ENCODE measurements at regions not wholly inside any gene's neighbourhood (a gene's known extent, or its start where the extent isn't known, plus 50 kb on each side); places are given as distances from the start of the nearest gene placed in this dataset.
"Not testable (repeated sequence)": the region's sequence is repeated elsewhere in the genome, so short reads cannot be mapped to it uniquely, and the experiment has no call there.

GRCh38 chr20:28593383-28593782 lies 2664.1 kb upstream of the DEFB115 start:
- no CpG with 5 or more reads among the region's 4 CpGs for WGBS, 2 experiments (ENCODE audit: extremely low coverage in 2 of 2, insufficient read length in 1 of 2)
- H3K14ac ChIP-seq (replicated peaks; ENCODE audit: low read depth, low read length); H3K18ac ChIP-seq (ENCODE audit: low read depth, low read length); dilution Hi-C loops (cut with HindIII; ENCODE audit: low sequenced_read_pairs, unreplicated experiment); H2AK9ac ChIP-seq (replicated peaks; ENCODE audit: low read depth, low read length, poor library complexity); in situ Hi-C loops (cut with MboI; ENCODE audit: low sequenced_read_pairs); CTCF ChIA-PET; H2BK5ac ChIP-seq (ENCODE audit: low read depth, low read length, poor library complexity, severe bottlenecking); H3K9ac ChIP-seq (ENCODE audit: low read depth, low read length); H3K4me2 ChIP-seq (ENCODE audit: low read depth, low read length); ATAC-seq (ENCODE audit: low read depth); H3K23ac ChIP-seq (ENCODE audit: low read depth, low read length); POLR2A ChIA-PET (ENCODE audit: unreplicated experiment); H3K9me1 ChIP-seq (ENCODE audit: insufficient read depth, low read length); H3K4me3 ChIP-seq (ENCODE audit: insufficient read depth, low read depth, low read length); H3K9me3 ChIP-seq (ENCODE audit: control insufficient read depth, insufficient read depth, low read length); H3K4me1 ChIP-seq (ENCODE audit: control insufficient read depth, insufficient read depth, low read length); DNase-seq; H3K56ac ChIP-seq (ENCODE audit: extremely low read depth, insufficient read depth, low read length); H3K27ac ChIP-seq (ENCODE audit: insufficient read depth, low read length); H2BK120ac ChIP-seq (ENCODE audit: low read depth, low read length); H3K36me3 ChIP-seq (ENCODE audit: control insufficient read depth, insufficient read depth, low read length); H4K91ac ChIP-seq (ENCODE audit: insufficient read depth, low read depth, low read length); H4K20me1 ChIP-seq (ENCODE audit: insufficient read depth, low read length); H3K4ac ChIP-seq (ENCODE audit: low read depth, low read length); H4K5ac ChIP-seq (ENCODE audit: low read depth, low read length); H2AFZ ChIP-seq (replicated peaks; ENCODE audit: low read length, poor library complexity); H2BK20ac ChIP-seq (ENCODE audit: low read depth, low read length); H4K8ac ChIP-seq (ENCODE audit: low read depth in 2 of 2, low read length in 2 of 2); H3K27me3 ChIP-seq (ENCODE audit: control insufficient read depth, insufficient read depth, low read length); intact Hi-C loops (cut with micrococcal nuclease); H2AK5ac ChIP-seq (ENCODE audit: low read depth, low read length); H3K79me1 ChIP-seq (ENCODE audit: low read depth in 1 of 2, low read length in 2 of 2); BruUV-seq (replicated peaks); H2BK15ac ChIP-seq (ENCODE audit: low read depth, low read length): not testable (repeated sequence)

- H2AK9ac ChIP-seq (replicated peaks; ENCODE audit: low read depth, low read length, poor library complexity); H4K5ac ChIP-seq (ENCODE audit: low read depth, low read length); H3K27ac ChIP-seq (ENCODE audit: insufficient read depth, low read length); DNase-seq; intact Hi-C loops (cut with micrococcal nuclease); H3K36me3 ChIP-seq (ENCODE audit: control insufficient read depth, insufficient read depth, low read length); H3K9me1 ChIP-seq (ENCODE audit: insufficient read depth, low read length); H3K9ac ChIP-seq (ENCODE audit: low read depth, low read length); H3K79me1 ChIP-seq (ENCODE audit: low read depth in 1 of 2, low read length in 2 of 2); H3K27me3 ChIP-seq (ENCODE audit: control insufficient read depth, insufficient read depth, low read length); H3K9me3 ChIP-seq (ENCODE audit: control insufficient read depth, insufficient read depth, low read length); H2AK5ac ChIP-seq (ENCODE audit: low read depth, low read length); in situ Hi-C loops (cut with MboI; ENCODE audit: low sequenced_read_pairs); H3K4me1 ChIP-seq (ENCODE audit: control insufficient read depth, insufficient read depth, low read length); H4K91ac ChIP-seq (ENCODE audit: insufficient read depth, low read depth, low read length); H2BK15ac ChIP-seq (ENCODE audit: low read depth, low read length); BruUV-seq (replicated peaks); H3K18ac ChIP-seq (ENCODE audit: low read depth, low read length); H3K4ac ChIP-seq (ENCODE audit: low read depth, low read length); H3K4me3 ChIP-seq (ENCODE audit: insufficient read depth, low read depth, low read length); POLR2A ChIA-PET (ENCODE audit: unreplicated experiment); H3K23ac ChIP-seq (ENCODE audit: low read depth, low read length); H2BK120ac ChIP-seq (ENCODE audit: low read depth, low read length); ATAC-seq (ENCODE audit: low read depth); dilution Hi-C loops (cut with HindIII; ENCODE audit: low sequenced_read_pairs, unreplicated experiment); H2BK20ac ChIP-seq (ENCODE audit: low read depth, low read length); H4K20me1 ChIP-seq (ENCODE audit: insufficient read depth, low read length); H3K4me2 ChIP-seq (ENCODE audit: low read depth, low read length); CTCF ChIA-PET; H2BK5ac ChIP-seq (ENCODE audit: low read depth, low read length, poor library complexity, severe bottlenecking); H2AFZ ChIP-seq (replicated peaks; ENCODE audit: low read length, poor library complexity); H4K8ac ChIP-seq (ENCODE audit: low read depth in 2 of 2, low read length in 2 of 2); H3K56ac ChIP-seq (ENCODE audit: extremely low read depth, insufficient read depth, low read length); H3K14ac ChIP-seq (replicated peaks; ENCODE audit: low read depth, low read length): not testable (repeated sequence)
- no CpG with 5 or more reads among the region's 7 CpGs for WGBS, 2 experiments (ENCODE audit: extremely low coverage in 2 of 2, insufficient read length in 1 of 2)
Measured at GRCh38 chr20:28594476-28594875, 2663.0 kb upstream of the DEFB115 start.
